Ovary (tissue), 3 donors: ENCODE measurements at regions not wholly inside any gene's neighbourhood (a gene's known extent, or its start where the extent isn't known, plus 50 kb on each side); places are given as distances from the start of the nearest gene placed in this dataset.
"Not testable (repeated sequence)": the region's sequence is repeated elsewhere in the genome, so short reads cannot be mapped to it uniquely, and the experiment has no call there.

ENCODE experiments used
- CTCF ChIP-seq, 3 donors: fragments of 450-650 bp in 2 of 3; fragments of 200-600 bp in 1 of 3; IDR thresholded peaks; one replicate each; pipeline versions ENCODE4 v1.5.1 to v1.8.0; 2016 to 2022; ENCODE audit warnings: antibody characterized with exemption in 3 of 3, mild to moderate bottlenecking in 1 of 3
- POLR2A ChIP-seq: fragments of 450-650 bp; IDR thresholded peaks from one replicate; pipeline ENCODE4 v1.6.1; 2017; ENCODE audit warnings: antibody characterized with exemption, mild to moderate bottlenecking, moderate library complexity
- donor health status: DM: no; HTN: no; CAD: no.

GRCh38 chr4:64899030-64899429, 489.8 kb upstream of the TECRL start:
- TF ChIP-seq CTCF (IDR thresholded peaks at IDR 0.05); POLR2A: not testable (repeated sequence)
